ENCODE measurements at regions not wholly inside any gene's neighbourhood (a gene's known extent, or its start where the extent isn't known, plus 50 kb on each side); places are given as distances from the start of the nearest gene placed in this dataset.

DNA sequence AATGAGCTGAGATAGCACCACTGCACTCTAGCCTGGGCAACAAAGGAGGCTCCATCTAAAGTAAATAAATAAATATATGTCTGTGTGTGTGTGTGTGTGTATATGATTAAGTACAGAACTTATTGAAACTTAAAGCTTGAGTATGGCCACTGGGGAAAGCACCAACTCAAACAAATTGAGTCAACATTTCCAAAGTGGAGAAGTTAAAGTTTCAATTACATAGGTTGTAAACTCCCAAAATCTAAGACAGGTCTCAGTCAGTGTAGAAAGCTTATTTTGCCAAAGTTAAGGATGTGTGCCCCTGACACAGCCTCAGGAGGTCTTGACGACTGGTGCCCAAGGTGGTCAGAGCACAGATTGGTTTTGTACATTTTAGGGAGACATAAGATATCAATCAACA lies 458.9 kb upstream of the RGS18 start:
- H3K4me1 ChIP-seq (ENCODE audit: control insufficient read depth in 2 of 3, insufficient read depth in 2 of 3, low read depth in 1 of 3, low read length in 3 of 3), result no peaks in the 10 kb centered on the region
- no peak for DNase-seq
- no peak overlapping the region for H3K27ac ChIP-seq (ENCODE audit: low read depth in 2 of 2, low read length in 2 of 2)
- no peaks in the 10 kb centered on the region for H3K27me3 ChIP-seq (ENCODE audit: control insufficient read depth, insufficient read depth, low read length)
- H3K4me3 ChIP-seq (ENCODE audit: low read length in 3 of 3), result no peak overlapping the region
- no peak overlapping the region for H3K9ac ChIP-seq (ENCODE audit: low read length in 3 of 3)
- H3K36me3 ChIP-seq (ENCODE audit: control insufficient read depth in 2 of 3, insufficient read depth in 3 of 3, low read length in 3 of 3), result no peaks in the 10 kb centered on the region
- TF ChIP-seq, protein P1, sequence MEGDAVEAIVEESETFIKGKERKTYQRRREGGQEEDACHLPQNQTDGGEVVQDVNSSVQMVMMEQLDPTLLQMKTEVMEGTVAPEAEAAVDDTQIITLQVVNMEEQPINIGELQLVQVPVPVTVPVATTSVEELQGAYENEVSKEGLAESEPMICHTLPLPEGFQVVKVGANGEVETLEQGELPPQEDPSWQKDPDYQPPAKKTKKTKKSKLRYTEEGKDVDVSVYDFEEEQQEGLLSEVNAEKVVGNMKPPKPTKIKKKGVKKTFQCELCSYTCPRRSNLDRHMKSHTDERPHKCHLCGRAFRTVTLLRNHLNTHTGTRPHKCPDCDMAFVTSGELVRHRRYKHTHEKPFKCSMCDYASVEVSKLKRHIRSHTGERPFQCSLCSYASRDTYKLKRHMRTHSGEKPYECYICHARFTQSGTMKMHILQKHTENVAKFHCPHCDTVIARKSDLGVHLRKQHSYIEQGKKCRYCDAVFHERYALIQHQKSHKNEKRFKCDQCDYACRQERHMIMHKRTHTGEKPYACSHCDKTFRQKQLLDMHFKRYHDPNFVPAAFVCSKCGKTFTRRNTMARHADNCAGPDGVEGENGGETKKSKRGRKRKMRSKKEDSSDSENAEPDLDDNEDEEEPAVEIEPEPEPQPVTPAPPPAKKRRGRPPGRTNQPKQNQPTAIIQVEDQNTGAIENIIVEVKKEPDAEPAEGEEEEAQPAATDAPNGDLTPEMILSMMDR (IDR thresholded peaks at IDR 0.05; ENCODE audit: borderline replicate concordance, extremely low read depth, insufficient read depth), result no peak
- no peak for FAIRE-seq
- H3K9me3 ChIP-seq (ENCODE audit: control insufficient read depth in 2 of 3, insufficient read depth in 1 of 3, low read length in 3 of 3), result no peaks in the 10 kb centered on the region
- intact Hi-C loops (cut with DNase I), result no loop called here

DNA sequence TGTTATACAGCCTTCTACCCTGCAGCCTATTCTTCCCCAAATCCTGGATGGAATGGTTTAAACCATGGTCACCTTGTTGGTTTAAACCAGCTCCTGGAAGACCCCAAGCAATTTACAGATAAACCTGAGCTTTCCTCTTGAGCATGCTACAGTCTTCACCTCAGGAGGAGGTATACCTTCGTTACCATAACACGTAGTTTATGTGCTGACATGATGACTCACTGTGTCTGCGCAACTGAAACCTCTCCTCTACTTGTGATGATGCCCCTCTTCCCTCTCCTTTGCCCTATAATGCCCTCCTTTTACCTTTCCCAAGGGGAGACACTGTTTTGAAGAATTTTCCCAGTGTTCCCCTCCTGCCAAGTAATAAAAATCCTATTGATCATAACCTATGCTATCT lies 457.3 kb upstream of the RGS18 start:
- no peak for FAIRE-seq

DNA sequence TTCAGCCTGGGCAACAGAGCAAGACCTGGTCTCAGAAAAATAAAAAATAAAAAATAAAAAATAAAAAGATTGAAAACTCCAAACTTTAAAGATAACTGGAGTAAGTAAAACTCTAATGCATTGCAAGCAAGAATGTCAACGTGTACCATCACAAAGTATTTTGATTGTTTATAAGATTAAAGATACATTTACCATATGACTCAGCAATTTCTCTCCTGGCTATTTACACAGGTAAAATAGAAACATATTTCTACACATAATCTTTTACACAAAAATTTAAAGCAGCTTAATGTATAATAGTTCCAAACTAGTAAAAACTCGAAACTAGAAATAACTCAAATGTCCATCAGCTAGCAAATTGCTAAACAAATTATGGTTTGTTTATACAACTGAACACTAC lies 456.1 kb upstream of the RGS18 start:
- TF ChIP-seq, protein P1 (IDR thresholded peaks at IDR 0.05; ENCODE audit: borderline replicate concordance, extremely low read depth, insufficient read depth), result no peak
- H3K4me1 ChIP-seq (ENCODE audit: control insufficient read depth in 2 of 3, insufficient read depth in 2 of 3, low read depth in 1 of 3, low read length in 3 of 3), result no peaks in the 10 kb centered on the region
- no peaks in the 10 kb centered on the region for H3K36me3 ChIP-seq (ENCODE audit: control insufficient read depth in 2 of 3, insufficient read depth in 3 of 3, low read length in 3 of 3)
- H3K9ac ChIP-seq (ENCODE audit: low read length in 3 of 3), result no peak overlapping the region
- no peaks in the 10 kb centered on the region for H3K9me3 ChIP-seq (ENCODE audit: control insufficient read depth in 2 of 3, insufficient read depth in 1 of 3, low read length in 3 of 3)
- FAIRE-seq (no peak), DNase-seq (no peak)
- no peaks in the 10 kb centered on the region for H3K27me3 ChIP-seq (ENCODE audit: control insufficient read depth, insufficient read depth, low read length)
- no peak overlapping the region for H3K4me3 ChIP-seq (ENCODE audit: low read length in 3 of 3)
- no peak overlapping the region for H3K27ac ChIP-seq (ENCODE audit: low read depth in 2 of 2, low read length in 2 of 2)
- intact Hi-C loops (cut with DNase I), result no loop called here

More for the DNA sequence above, 457.3 kb upstream of the RGS18 start:
- DNase-seq, result no peak
- H3K36me3 ChIP-seq (ENCODE audit: control insufficient read depth in 2 of 3, insufficient read depth in 3 of 3, low read length in 3 of 3), result no peaks in the 10 kb centered on the region
- no peaks in the 10 kb centered on the region for H3K9me3 ChIP-seq (ENCODE audit: control insufficient read depth in 2 of 3, insufficient read depth in 1 of 3, low read length in 3 of 3)
- H3K9ac ChIP-seq (ENCODE audit: low read length in 3 of 3), result no peak overlapping the region
- H3K27me3 ChIP-seq (ENCODE audit: control insufficient read depth, insufficient read depth, low read length), result no peaks in the 10 kb centered on the region
- intact Hi-C loops (cut with DNase I), result no loop called here
- no peaks in the 10 kb centered on the region for H3K4me1 ChIP-seq (ENCODE audit: control insufficient read depth in 2 of 3, insufficient read depth in 2 of 3, low read depth in 1 of 3, low read length in 3 of 3)
- H3K4me3 ChIP-seq (ENCODE audit: low read length in 3 of 3), result no peak overlapping the region
- no peak overlapping the region for H3K27ac ChIP-seq (ENCODE audit: low read depth in 2 of 2, low read length in 2 of 2)
- TF ChIP-seq, protein P1 (IDR thresholded peaks at IDR 0.05; ENCODE audit: borderline replicate concordance, extremely low read depth, insufficient read depth), result no peak

DNA sequence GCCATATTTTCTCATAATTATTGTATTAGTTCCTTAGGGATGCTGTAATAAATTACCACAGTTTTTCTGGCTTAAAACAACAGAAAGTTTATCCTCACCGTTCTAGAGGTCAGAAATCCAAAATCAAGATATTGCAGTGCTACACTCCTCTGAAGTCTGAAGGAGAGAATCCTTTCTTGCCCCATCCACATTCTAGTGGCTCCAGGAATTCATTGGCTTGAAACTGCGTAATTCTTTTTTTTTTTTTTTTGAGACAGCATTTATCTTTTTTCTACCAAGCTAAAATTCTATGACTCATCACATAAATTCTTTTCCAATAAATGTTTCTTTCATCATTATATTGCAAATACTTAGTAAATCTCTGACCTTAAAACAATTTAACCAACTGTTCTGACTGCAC lies 451.0 kb upstream of the RGS18 start:
- no peak overlapping the region for H3K27ac ChIP-seq (ENCODE audit: low read depth in 2 of 2, low read length in 2 of 2)
- FAIRE-seq, result no peak
- intact Hi-C loops (cut with DNase I), result no loop called here
- no peaks in the 10 kb centered on the region for H3K36me3 ChIP-seq (ENCODE audit: control insufficient read depth in 2 of 3, insufficient read depth in 3 of 3, low read length in 3 of 3)
- H3K9ac ChIP-seq (ENCODE audit: low read length in 3 of 3), result no peak overlapping the region
- no peaks in the 10 kb centered on the region for H3K9me3 ChIP-seq (ENCODE audit: control insufficient read depth in 2 of 3, insufficient read depth in 1 of 3, low read length in 3 of 3)
- no peak overlapping the region for H3K4me3 ChIP-seq (ENCODE audit: low read length in 3 of 3)
- no peaks in the 10 kb centered on the region for H3K27me3 ChIP-seq (ENCODE audit: control insufficient read depth, insufficient read depth, low read length)
- DNase-seq, result no peak
- TF ChIP-seq, protein P1 (IDR thresholded peaks at IDR 0.05; ENCODE audit: borderline replicate concordance, extremely low read depth, insufficient read depth), result no peak
- H3K4me1 ChIP-seq (ENCODE audit: control insufficient read depth in 2 of 3, insufficient read depth in 2 of 3, low read depth in 1 of 3, low read length in 3 of 3), result no peaks in the 10 kb centered on the region

All from kidney (tissue), 13 donors.